ENCODE measurements at regions not wholly inside any gene's neighbourhood (a gene's known extent, or its start where the extent isn't known, plus 50 kb on each side); places are given as distances from the start of the nearest gene placed in this dataset.

DNA sequence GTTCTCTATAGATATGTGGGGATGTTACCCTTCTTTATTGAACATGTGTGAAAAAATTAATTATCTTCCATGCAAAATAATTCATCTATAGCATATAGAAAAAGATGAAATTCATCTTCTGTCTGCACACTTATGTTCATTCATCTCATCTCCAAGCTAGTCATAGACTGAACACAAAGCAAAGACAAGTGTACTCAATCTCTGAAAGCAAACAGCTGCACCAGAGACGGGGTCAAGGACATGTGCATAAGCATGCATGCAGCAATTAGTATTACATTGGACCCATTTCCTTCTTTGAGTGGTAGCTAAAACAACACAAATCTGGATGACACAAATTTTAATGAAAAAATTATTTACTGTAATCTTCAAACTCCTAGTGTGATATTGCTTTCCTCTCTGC lies 547.0 kb upstream of the COX7C start:
- DNase-seq, result no peak

DNA sequence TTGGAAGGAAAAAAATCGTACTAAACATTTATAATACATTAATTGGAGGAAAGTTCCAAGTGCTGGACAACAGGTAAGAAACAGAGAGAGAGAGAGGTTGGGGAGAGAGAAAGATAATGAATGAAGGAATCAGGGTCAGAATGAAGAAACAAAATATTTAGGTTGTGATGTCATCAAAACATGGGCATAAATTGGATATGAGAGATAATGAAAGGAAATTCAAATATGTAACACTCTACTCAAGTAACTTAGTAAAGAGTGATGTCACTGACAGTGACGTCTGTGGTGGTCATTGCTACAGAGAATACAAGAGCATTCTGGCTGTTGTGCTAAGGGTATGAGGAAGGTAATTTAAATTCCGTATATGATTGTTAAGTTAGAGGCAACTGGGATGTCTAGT lies 543.4 kb upstream of the COX7C start:
- no peak for DNase-seq

DNA sequence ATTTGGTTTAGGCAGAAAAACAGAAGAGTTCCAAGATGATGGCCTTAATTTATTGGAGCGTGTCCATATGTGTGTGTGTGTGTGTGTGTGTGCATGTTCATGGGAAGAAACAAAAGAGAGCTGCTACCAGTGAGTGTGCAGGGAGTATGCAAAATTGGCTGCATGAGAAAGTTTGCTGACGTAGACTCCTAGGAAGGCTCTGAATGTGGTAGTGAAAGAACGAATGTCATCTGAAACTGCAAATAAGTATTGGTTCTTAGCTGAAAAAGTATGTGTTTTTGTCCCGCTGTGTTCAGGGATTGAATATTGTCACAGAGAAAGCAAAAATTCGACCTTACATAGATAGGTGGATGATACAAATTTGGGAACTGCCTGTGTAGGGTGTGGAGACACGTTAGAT lies 542.6 kb upstream of the COX7C start:
- no peak for DNase-seq

DNA sequence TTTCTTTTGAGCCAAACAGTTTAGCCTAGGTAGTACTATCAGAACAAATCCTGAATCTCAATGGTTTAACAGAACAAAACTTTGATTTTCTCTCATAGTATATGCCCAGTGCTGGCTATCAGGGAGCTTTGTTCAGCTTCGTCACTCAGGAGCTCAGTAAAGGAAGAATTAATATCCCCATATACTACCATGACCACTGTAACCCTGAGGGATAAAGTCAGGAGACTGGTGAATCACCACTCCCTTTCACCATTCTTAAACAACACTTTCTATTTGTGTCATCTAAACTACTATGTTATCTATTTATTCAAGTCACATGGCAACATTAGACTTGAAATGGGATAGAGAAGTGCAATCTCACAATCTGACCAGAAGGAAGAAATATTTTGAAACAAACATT lies 522.6 kb upstream of the COX7C start:
- no peak for DNase-seq

DNA sequence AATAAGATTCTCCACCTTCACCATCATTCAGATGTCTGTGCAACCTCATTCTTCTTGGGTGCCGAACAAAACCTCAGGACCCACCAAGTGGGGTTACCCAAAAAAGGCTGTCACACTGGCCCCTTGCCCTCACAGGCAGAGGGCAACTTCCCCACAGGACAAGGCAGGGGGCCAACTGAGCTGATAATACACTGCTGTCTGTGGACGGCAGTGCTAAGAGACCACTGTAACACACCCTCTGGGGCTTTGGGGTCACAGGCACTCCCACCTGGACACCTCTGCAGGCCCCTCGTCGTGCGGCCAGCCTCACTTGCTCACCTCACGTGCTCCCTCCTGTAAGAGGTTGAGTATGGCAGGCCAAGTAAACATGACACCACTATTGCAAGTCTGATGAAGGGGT lies 515.8 kb upstream of the COX7C start:
- DNase-seq, result no peak

DNA sequence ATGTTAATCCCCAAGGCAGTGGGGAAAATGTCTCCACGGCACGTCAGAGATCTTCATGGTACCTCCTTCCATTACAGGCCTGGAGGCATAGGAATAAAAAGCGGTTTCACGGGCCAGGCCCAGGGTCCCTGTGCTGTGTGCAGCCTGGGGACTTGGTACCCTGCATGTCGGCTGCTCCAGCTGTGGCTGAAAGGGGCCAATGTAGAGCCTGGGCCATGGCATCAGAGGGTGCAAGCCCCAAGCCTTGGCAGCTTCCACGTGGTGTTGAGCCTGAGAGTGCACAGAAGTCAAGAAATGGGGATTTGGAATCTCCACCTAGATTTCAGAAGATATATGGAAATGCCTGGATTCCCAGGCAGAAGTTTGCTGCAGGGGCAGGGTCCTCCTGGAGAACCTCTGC lies 508.9 kb upstream of the COX7C start:
- no peak for DNase-seq

DNA sequence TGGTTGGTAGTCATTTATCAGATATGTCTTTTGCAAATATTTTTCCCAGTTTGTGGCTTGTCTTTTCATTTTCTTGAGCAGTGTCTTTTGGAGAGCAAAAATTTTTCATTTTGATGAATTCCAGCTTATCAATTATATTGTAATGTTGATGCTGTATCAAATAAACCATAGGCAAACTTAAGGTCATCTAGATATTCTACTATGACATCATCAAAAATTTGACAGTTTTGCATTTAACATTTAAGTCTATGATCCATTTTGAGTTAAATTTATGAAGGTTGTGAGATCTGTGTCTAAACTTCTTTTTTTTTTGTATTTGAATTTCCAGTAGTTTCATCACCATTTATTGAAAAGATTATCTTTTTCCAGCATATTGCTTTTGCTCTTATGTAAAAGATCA lies 505.5 kb upstream of the COX7C start:
- DNase-seq, result no peak

DNA sequence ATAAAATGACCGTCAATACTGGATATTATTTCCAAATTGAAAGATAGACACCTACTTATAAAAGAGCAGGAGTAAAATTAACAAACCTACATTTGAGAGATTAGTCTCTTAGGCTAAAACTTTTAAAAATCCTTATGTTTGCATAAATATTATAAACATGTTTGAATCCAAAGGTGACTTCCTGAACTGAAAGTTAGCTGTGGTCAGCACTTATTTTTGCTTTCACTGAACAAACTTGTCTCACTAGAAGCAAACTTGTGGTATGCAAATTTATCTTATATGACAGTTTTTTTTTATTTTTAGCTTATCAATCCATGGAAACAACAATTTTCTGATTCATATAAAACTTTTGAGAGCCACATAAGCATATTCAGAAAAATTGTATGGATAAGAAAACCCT lies 502.6 kb upstream of the COX7C start:
- no peak for DNase-seq

DNA sequence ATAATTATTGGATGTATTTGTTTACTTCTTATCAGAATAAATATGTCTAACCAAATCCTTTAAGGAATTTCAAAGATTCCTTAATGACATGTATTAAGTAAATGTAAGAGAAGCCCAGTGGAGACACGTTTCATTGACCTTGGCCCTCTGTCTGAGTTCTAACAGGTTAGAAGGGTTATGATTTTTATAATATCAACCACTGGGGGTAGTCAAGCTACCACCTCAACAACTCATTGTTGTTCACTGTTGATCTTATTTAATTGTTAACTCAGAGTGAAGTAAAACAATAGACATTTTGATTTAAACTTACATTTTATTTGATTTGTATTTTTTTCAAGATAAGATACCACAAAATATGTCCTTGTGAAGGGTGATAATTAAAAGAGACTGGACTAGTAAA lies 499.2 kb upstream of the COX7C start:
- no peak for DNase-seq

DNA sequence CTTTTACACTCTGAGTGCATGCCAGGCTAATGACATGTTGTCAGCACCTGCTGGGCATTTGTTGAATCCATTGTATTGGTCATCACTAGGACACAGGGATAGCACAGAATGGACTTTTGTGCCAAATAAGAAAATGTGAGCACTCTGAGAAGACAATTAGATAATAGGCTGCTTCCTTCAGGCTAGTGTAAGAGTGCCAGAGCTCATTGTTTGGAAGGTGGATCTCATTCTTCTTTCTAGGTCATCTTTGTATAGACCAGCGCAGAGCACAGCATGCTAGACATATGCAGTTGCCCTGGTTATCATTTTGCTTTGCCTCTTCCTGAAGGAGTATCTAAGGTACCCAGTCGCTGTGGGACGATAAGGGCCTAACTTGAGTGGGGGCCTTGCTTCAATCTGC lies 493.4 kb upstream of the COX7C start:
- no peak for DNase-seq

DNA sequence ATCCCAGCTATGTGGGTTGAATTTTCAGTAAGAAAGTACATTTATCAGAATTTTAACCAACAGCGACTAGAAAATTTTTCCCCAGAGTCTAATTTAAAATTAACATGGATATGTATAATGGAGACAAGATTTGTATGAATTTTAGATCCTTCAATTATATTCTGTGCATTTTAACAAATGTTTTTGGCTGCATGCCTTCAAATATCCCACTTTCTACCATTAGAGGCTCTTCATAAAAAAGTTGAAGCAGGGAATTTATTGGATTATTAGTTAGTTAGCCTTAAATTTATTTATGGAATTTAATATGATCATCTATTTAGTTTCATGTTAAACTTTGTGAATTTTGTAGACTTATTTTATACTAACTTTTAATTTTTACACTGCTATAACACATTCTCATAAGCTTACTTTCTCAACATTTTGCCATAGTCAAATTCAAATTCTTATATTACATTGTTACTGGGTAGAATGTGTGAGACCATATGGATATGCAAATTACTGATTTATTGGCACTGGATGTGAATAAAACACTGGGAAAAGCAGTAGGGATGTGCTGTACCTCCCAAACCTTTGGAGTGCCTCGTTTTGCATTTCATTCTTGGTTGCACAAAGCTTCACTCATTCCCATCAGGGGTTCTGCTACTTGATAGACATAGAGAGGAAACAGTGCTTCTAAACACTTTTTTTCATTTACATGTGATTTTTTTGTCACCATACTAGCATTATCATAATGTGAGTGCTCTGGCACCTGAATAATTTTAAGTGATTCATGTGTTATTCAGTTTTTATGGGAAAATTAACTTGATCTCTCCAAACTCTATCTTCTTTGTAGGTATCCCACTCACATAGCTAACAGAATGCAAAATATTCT lies 491.8 kb upstream of the COX7C start:
- DNase-seq, result peak; percentile 45

DNA sequence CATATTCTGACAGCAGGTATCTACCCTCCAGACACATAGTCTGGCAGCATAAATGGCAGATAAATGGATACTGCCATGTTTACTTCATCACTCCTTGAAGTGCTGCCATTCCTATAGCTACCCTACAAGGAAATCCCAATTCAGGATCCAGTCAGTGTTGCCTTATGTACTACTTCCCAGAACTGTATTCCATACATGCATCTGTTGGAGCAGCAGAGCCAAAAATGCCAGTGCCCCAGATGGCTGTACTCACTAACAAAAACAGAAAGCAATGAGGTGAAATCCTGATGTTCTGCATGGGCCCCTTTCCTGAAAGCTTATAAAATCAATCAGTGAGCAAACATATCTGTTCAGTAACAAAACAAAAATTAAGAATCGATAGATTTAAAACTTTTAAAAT lies 490.0 kb upstream of the COX7C start:
- DNase-seq, result no peak

DNA sequence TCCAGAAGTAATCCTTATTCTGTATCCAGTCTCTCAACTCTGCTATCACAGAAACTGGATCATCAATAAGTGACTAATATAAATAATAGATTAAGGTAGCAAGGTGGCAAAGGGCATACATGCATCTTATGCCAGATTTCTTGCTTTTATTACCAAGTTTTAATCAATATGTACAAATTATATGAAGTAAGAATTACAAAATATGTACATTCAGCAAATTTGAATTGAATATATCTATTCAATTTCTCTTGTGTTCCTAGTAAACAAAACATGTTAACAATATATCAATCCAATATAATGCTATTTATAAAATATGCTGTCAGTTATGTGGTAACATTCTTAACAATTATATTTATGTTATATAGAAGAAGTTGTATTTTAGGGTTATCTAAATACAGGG lies 488.7 kb upstream of the COX7C start:
- DNase-seq, result no peak

DNA sequence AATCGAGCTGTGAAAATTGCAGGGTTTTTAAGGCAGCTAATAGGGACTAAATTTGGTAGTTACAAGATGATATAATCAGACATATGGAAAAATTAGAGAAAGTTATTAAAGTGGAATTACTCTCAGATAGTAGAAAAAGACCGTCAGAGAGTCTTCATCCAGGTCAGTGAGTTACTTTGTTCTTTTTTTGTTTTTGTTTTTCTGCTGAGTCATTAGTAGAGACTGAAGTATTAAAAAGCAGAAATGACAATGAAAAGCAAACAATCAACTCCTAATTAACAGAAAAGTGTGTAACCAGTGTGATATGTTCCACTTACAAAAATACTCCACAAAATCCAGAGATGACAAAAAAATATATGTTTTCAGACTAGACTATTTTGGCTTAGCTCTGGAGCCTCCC lies 480.4 kb upstream of the COX7C start:
- DNase-seq, result no peak

DNA sequence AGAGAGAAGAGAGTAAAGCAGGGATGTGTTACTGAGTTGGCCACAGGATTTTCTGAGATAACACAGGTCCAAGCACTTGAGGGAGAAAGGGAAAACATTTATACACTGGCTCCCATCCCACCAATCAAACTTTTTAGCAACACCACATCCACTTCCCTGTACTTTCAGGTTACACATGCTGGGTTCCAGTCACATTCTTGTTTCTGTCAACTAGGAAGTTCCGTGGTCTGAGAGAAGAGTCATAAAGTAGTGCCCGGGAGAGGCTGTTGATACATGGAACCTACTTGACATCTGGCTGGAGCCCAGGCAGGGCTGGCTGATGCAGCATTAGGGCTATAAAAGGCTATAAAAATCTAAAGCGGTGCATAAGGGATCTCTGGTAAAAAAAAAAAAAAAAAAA lies 473.9 kb upstream of the COX7C start:
- DNase-seq, result no peak

DNA sequence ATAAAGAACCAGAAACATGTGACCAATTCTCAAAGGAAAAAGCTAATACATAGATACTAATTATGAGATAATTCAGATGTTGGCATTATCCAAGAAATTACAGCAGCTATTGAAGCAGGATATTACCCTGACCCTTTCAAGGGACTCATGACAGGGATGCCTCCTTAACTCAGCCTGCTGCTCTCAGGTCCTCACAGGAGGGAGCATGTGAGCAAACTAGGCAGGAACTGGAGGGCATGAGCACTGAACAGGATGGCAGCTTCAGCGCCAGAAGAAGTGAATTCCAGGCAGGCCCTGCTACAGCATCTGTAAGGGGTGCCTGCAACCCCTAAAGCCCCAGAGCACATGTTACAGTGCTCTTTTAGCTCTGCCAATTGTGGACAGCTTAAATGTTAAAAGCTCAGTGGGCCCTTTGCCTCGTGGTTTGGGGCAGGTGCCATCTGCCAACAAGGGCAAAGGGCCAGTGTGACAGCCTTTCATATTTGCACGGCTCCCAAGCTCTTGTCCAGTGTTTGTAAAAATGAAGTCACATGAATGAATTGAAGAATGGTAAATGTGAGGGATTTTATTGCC lies 464.7 kb upstream of the COX7C start:
- DNase-seq, result no peak

DNA sequence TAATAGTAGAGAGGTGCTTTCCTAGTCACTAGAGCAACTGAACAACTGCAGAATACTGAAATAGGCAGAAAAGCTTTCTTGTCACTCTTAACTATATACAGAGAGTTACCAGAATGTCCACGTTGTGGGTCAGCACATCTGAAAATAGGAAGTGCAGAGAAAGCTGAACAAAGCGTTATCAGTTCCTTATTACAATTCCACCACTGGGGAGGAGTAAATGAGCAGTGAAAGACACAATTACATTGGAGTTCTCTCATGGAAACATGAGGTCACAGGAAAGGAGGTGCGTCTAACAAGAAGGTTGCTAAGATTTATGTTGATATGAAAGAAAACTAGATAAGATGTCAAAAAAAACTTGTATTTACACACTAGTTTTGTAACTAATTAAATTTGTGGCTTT lies 461.9 kb upstream of the COX7C start:
- DNase-seq, result no peak

DNA sequence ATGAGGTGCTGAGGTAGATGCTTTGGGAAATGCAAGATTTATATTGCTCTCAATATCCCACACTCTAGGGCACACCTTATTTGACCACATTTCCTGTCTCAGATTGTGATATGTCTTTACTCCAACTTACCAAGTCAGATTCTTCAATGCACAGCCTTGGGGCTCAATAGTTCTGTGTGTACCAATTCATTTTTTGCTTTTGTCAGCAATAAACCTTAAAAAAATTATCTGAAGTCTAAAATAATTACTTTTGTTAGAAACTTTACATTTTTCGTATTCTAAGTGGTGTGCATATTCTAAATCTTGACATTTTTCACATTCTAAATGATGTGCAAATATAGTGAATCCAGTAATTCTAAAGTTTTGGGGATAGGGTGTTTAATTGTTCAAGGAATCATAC lies 447.5 kb upstream of the COX7C start:
- no peak for DNase-seq

DNA sequence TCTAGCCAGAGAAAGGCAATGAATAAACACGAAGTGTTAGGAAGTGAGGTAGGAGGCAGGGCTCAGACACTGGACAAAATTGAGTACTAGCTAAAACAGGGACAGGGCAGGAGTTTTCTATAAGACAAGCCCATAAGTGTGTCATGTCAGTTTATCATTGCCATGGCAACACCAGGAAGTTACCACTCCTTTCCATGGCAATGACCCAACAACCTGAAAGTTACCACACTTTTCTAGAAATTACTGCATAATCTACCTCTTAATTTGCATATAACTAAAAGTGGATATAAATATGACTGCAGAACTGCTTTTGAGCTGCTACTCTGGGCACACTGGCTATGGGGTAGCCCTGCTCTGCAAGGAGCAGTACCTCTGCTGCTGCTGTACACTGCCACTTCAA lies 442.5 kb upstream of the COX7C start:
- DNase-seq, result no peak

DNA sequence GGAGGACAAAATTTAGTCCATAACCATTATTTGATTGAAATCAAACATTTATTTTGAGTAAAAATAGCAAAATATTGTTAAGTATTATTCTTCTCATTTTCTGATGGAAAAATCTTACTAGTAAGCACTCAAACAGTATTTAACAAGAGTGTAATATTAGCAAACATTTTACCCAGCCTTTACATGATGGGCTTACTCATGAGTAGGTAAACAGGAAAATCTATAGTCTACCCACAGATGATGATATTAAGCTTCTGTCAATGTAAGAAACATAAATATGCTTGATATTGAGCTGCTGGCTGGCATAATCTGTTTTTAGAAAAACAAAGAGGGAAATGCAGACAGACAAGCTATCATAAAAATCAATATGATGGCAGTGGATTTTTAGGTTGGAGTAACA lies 418.5 kb upstream of the COX7C start:
- DNase-seq, result no peak

DNA sequence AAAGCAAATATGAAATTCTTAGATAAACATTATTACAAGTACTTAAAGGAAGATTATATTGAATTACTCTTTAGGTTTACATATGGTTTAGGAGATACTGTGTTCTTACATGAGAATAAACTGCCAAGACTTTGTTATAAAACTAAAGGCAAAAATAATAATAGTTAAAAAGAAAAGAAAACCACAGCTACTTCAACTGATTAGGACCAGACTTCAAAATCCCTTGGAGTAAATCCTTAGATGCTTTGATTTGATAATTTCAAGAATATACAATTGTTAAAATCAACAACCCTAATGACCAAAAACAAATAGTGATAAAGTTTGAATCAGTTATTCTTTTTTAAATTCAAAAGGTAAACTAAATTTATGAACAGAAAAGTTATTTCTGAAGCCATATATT lies 389.6 kb upstream of the COX7C start:
- DNase-seq, result no peak

DNA sequence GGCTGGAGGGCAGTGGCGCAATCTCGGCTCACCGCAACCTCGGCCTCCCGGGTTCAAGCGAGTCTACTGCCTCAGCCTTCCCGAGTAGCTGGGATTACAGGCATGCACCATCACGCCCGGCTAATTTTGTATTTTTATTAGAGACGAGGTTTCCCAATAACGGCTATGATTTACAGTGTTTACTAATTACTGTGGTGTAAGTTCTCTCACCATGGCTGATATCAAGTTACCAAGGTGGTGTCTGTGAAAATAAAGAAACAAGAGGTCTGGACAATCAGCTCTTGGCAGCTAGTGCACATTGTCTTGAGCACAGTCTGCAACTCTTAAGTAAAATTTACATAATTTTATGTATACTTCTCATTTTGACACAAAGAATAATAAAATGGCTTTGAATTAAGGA lies 385.5 kb upstream of the COX7C start:
- no peak for DNase-seq

DNA sequence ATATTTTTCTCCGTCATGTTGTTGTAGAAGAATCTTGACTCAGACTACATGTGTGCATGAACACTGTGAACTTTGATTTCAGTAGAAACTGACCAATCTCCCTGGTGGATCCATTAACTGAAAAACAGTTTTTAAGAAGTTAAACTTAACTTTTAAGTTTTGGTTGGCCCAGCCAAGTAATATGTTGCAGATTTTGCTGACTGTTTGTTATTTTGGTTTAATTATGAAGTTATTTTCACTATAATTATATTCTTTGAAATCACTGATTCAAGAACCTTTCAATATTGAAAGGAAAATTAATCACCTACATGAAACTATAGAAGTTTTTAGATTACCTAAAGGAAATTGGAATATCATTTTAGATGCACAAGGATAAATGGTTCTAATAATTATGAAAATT lies 373.6 kb upstream of the COX7C start:
- no peak for DNase-seq

DNA sequence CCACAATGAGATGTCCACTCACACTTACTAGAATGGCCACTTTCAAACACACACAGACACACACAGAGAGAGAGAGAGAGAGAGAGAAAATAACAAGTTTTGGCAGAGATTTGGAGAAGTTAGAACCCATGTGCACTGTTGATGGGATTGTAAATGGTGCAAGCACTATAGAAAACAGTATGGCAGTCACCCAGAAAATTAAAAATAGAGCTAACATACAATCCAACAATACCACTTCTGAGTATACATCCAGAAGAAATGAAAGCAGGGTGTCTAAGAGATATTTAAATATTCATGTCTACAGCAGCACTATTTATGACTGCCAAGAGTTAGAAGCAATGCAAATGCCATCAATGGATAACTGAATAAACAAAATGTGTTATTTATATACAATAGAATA lies 359.9 kb upstream of the COX7C start:
- DNase-seq, result no peak
